SK-N-SH treated with all-trans-retinoic acid at 6 μM for 48 hours (cell line): ENCODE measurements at regions not wholly inside any gene's neighbourhood (a gene's known extent, or its start where the extent isn't known, plus 50 kb on each side); places are given as distances from the start of the nearest gene placed in this dataset.

Experiments
- ATAC-seq: fragments of 200-7000 bp; cut with Tn5 transposase; 3 replicates; pipeline ENCODE4 v1.9.1; 2020; ENCODE audit warnings: mild to moderate bottlenecking, moderate library complexity
- ARNTL ChIP-seq: fragments of 450-650 bp; formaldehyde crosslinking; IDR thresholded peaks from 2 replicates; pipeline ENCODE4 v1.5.0; 2020; ENCODE audit warnings: low read depth, mild to moderate bottlenecking, moderate library complexity, borderline replicate concordance
- BACH2 ChIP-seq: fragments of 250-450 bp; sonication (Bioruptor Pico); IDR thresholded peaks from 2 replicates; pipeline ENCODE4 v1.9.0; 2021; ENCODE audit warnings: mild to moderate bottlenecking, borderline replicate concordance
- CREB5 ChIP-seq: fragments of 250-450 bp; sonication (Bioruptor Pico); IDR thresholded peaks from 2 replicates; pipeline ENCODE4 v1.5.1; 2020; ENCODE audit warnings: low read depth, mild to moderate bottlenecking, moderate library complexity
- CSDC2 ChIP-seq: fragments of 250-450 bp; sonication (Bioruptor Pico); IDR thresholded peaks from 2 replicates; pipeline ENCODE4 v1.5.0; 2020; ENCODE audit warnings: mild to moderate bottlenecking, moderate library complexity
- CSRNP3 ChIP-seq: fragments of 250-450 bp; sonication (Bioruptor Pico); IDR thresholded peaks from 2 replicates; pipeline ENCODE4 v1.5.1; 2021; ENCODE audit warnings: mild to moderate bottlenecking, moderate library complexity
- ESRRG ChIP-seq: fragments of 250-450 bp; sonication (Bioruptor Pico); IDR thresholded peaks from 2 replicates; pipeline ENCODE4 v1.6.1; 2021; ENCODE audit warnings: mild to moderate bottlenecking
- GLIS3 ChIP-seq: fragments of 250-450 bp; sonication (Bioruptor Pico); IDR thresholded peaks from 2 replicates; pipeline ENCODE4 v1.5.0; 2020; ENCODE audit warnings: mild to moderate bottlenecking, moderate library complexity
- ISL1 ChIP-seq: fragments of 250-450 bp; sonication (Bioruptor Pico); IDR thresholded peaks from 2 replicates; pipeline ENCODE4 v2.1.2; 2022; ENCODE audit warnings: mild to moderate bottlenecking, moderate library complexity
- OSR1 ChIP-seq: fragments of 250-450 bp; sonication (Bioruptor Pico); IDR thresholded peaks from 2 replicates; pipeline ENCODE4 v1.8.0; 2022; ENCODE audit warnings: moderate library complexity, mild to moderate bottlenecking, inconsistent platforms
- PATZ1 ChIP-seq: fragments of 250-450 bp; sonication (Bioruptor Pico); IDR thresholded peaks from 2 replicates; pipeline ENCODE4 v1.8.0; 2020; ENCODE audit warnings: mild to moderate bottlenecking, moderate library complexity, borderline replicate concordance
- POU6F1 ChIP-seq: fragments of 250-450 bp; sonication (Bioruptor Pico); IDR thresholded peaks from 2 replicates; pipeline ENCODE4 v1.8.0; 2021; ENCODE audit warnings: low read depth, mild to moderate bottlenecking, moderate library complexity, borderline replicate concordance
- PPARA ChIP-seq: fragments of 250-450 bp; sonication (Bioruptor Pico); IDR thresholded peaks from 2 replicates; pipeline ENCODE4 v1.5.0; 2020; ENCODE audit warnings: mild to moderate bottlenecking, borderline replicate concordance
- RARB ChIP-seq: fragments of 250-450 bp; sonication (Bioruptor Pico); IDR thresholded peaks from 2 replicates; pipeline ENCODE4 v1.8.0; 2021; ENCODE audit warnings: mild to moderate bottlenecking, moderate library complexity
- TCF4 ChIP-seq: fragments of 250-450 bp; sonication (Bioruptor Pico); IDR thresholded peaks from 2 replicates; pipeline ENCODE4 v1.8.0; 2021; ENCODE audit warnings: mild to moderate bottlenecking, moderate library complexity, borderline replicate concordance
- TOX ChIP-seq: fragments of 250-450 bp; sonication (Bioruptor Pico); IDR thresholded peaks from 2 replicates; pipeline ENCODE4 v1.8.0; 2021; ENCODE audit warnings: mild to moderate bottlenecking, moderate library complexity, borderline replicate concordance
- TSHZ2 ChIP-seq: fragments of 250-450 bp; sonication (Bioruptor Pico); IDR thresholded peaks from 2 replicates; pipeline ENCODE4 v1.5.0; 2020; ENCODE audit warnings: mild to moderate bottlenecking, moderate library complexity
- ZC3H10 ChIP-seq: fragments of 250-450 bp; sonication (Bioruptor Pico); IDR thresholded peaks from 2 replicates; pipeline ENCODE4 v1.5.1; 2021; ENCODE audit warnings: mild to moderate bottlenecking, moderate library complexity
- ZFP3 ChIP-seq: fragments of 250-450 bp; sonication (Bioruptor Pico); IDR thresholded peaks from 2 replicates; pipeline ENCODE4 v1.5.0; 2020; ENCODE audit warnings: mild to moderate bottlenecking, moderate library complexity
- ZNF565 ChIP-seq: fragments of 450-650 bp; formaldehyde crosslinking; conservative IDR thresholded peaks from 2 replicates; pipeline ENCODE4 v1.5.0; 2020; ENCODE audit warnings: low read depth, mild to moderate bottlenecking, moderate library complexity
- ZNF70 ChIP-seq: fragments of 450-650 bp; formaldehyde crosslinking; IDR thresholded peaks from 2 replicates; pipeline ENCODE4 v1.5.0; 2020; ENCODE audit warnings: mild to moderate bottlenecking, moderate library complexity
- ZNF8 ChIP-seq: fragments of 450-650 bp; formaldehyde crosslinking; IDR thresholded peaks from 2 replicates; pipeline ENCODE4 v1.5.0; 2020; ENCODE audit warnings: mild to moderate bottlenecking, moderate library complexity

- TF ChIP-seq BACH2 (CRISPR knock-in tag): no peak
- no peak for TF ChIP-seq ZC3H10 (CRISPR knock-in tag)
- TF ChIP-seq ARNTL (CRISPR knock-in tag): no peak
- TF ChIP-seq ZNF70 (CRISPR knock-in tag): no peak
These were observed 155.0 kb downstream of the NUAK1 start (continued) for GRCh38 chr12:105983622-105984320.

- TF ChIP-seq TSHZ2 (CRISPR knock-in tag) (no peak), PATZ1 (no peak), ZFP3 (CRISPR knock-in tag) (no peak), PPARA (CRISPR knock-in tag) (no peak), ZNF70 (CRISPR knock-in tag) (no peak), RARB (CRISPR knock-in tag) (no peak), ARNTL (CRISPR knock-in tag) (no peak), TOX (CRISPR knock-in tag) (no peak), ZNF565 (CRISPR knock-in tag) (no peak), CREB5 (no peak), ESRRG (CRISPR knock-in tag) (no peak), OSR1 (CRISPR knock-in tag) (no peak), BACH2 (CRISPR knock-in tag) (no peak), TCF4 (no peak), CSDC2 (CRISPR knock-in tag) (no peak), ISL1 (no peak), CSRNP3 (CRISPR knock-in tag) (no peak), ZNF8 (no peak), POU6F1 (CRISPR knock-in tag) (no peak), GLIS3 (CRISPR knock-in tag) (no peak)
- no peak for ATAC-seq
These were observed 153.4 kb downstream of the NUAK1 start for GRCh38 chr12:105985383-105985782.
